Chondrocyte (in vitro differentiated cells): ENCODE measurements at regions not wholly inside any gene's neighbourhood (a gene's known extent, or its start where the extent isn't known, plus 50 kb on each side); places are given as distances from the start of the nearest gene placed in this dataset.
"Not testable (repeated sequence)": the region's sequence is repeated elsewhere in the genome, so short reads cannot be mapped to it uniquely, and the experiment has no call there.

Experiments used
- DNase-seq: peaks from one replicate; pipeline ENCODE4 v3.0.0; 2021; ENCODE audit warnings: mixed read lengths, low spot score
- H3K27ac Mint-ChIP-seq: one replicate; pipeline ENCODE4 v1.8.0; 2021; ENCODE audit warnings: mild to moderate bottlenecking, moderate library complexity, mixed read lengths; ENCODE audit not compliant: unreplicated experiment
- H3K27me3 Mint-ChIP-seq: 2 replicates; pipeline ENCODE4 v1.8.0; 2021; ENCODE audit warnings: low read depth, mixed read lengths
- H3K36me3 Mint-ChIP-seq: 2 replicates; pipeline ENCODE4 v1.8.0; 2021; ENCODE audit warnings: low read depth, mixed read lengths
- H3K4me1 Mint-ChIP-seq: 2 replicates; pipeline ENCODE4 v1.8.0; 2021; ENCODE audit warnings: low read depth, mild to moderate bottlenecking, mixed read lengths
- H3K4me3 Mint-ChIP-seq: one replicate; pipeline ENCODE4 v1.8.0; 2021; ENCODE audit warnings: mild to moderate bottlenecking, moderate library complexity, mixed read lengths; ENCODE audit not compliant: unreplicated experiment
- H3K9me3 Mint-ChIP-seq: 2 replicates; pipeline ENCODE4 v1.8.0; 2021; ENCODE audit warnings: low read depth, mixed read lengths
- CTCF ChIP-seq: fragments of 200-600 bp; sonication (generic); IDR thresholded peaks from 2 replicates; pipeline ENCODE4 v1.5.0; 2021; ENCODE audit warnings: antibody characterized with exemption, mild to moderate bottlenecking, moderate library complexity

DNA sequence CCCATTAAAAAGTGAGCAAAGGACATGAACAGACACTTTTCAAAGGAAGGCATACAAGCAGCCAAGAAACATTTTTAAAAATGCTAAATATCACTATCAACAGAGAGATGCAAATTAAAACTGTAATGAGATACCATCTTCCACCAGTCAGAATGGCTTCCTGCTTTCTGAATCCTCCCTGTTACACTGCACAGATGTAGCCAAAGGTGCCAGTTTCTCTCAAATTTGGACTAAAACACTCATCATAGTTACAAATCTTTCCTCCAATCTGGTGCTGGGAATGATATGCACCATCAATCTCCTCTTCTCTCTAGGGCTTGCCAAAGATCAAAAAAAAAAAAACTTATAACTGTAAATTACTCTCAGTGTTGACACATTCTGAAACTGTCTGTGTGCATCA, 311.8 kb upstream of the CLEC14A start:
- Mint-ChIP-seq H3K4me1 (no peaks in the 10 kb centered on the region), H3K36me3 (no peaks in the 10 kb centered on the region), H3K9me3 (peaks cover 12% of the 10 kb centered on the region), H3K4me3 (no peak overlapping the region), H3K27me3 (no peaks in the 10 kb centered on the region), H3K27ac (no peak overlapping the region)
- DNase-seq = no peak
- no peak for TF ChIP-seq CTCF

GRCh38 chr14:38561657-38562056, 305.8 kb upstream of the CLEC14A start:
- peaks cover 18% of the 10 kb centered on the region for H3K9me3 Mint-ChIP-seq
- no peaks in the 10 kb centered on the region for H3K36me3 Mint-ChIP-seq
- DNase-seq = no peak
- no peak for TF ChIP-seq CTCF
- no peak overlapping the region for H3K4me3 Mint-ChIP-seq
- H3K4me1 Mint-ChIP-seq = no peaks in the 10 kb centered on the region
- no peak overlapping the region for H3K27ac Mint-ChIP-seq
- H3K27me3 Mint-ChIP-seq = no peaks in the 10 kb centered on the region

DNA sequence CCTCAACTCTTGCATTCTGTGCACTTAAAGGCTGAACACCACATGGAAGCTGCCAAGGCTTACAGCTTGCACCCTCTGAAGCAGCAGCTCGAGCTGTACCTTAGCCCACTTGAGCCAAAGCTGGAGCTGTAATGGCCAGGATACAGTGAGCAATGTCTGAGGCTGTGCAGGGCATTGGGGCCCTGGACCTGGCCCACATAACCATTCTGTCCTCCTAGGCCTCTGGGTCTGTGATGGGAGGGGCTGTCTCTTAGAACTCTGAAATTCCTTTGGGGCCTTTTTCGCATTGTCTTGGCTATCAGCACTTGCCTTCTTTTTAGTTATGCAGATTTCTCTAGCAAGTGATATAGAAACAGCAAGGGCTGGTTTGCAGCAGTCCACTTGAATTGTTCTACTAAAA, 303.8 kb upstream of the CLEC14A start:
- H3K27me3 Mint-ChIP-seq = no peaks in the 10 kb centered on the region
- TF ChIP-seq CTCF = no peak
- H3K4me1 Mint-ChIP-seq = no peaks in the 10 kb centered on the region
- H3K27ac Mint-ChIP-seq = no peak overlapping the region
- peaks cover 18% of the 10 kb centered on the region for H3K9me3 Mint-ChIP-seq
- no peak overlapping the region for H3K4me3 Mint-ChIP-seq
- H3K36me3 Mint-ChIP-seq = no peaks in the 10 kb centered on the region
- no peak for DNase-seq

DNA sequence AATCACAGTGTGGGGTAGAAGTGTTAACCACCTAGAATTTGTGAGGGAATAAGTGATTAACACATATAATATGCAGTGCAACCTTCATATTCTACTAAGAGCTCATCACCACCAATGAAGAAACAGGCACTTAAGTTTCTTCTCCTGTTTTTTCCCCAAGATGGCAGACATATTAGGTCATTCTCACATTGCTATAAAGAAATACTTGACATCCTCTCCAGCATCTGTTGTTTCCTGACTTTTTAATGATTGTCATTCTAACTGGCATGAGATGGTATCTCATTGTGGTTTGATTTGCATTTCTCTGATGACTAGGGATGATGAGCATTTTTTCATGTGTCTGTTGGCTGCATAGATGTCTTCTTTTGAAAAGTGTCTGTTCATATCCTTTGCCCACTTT, 301.5 kb upstream of the CLEC14A start:
- H3K36me3 Mint-ChIP-seq, H3K4me1 Mint-ChIP-seq, H3K4me3 Mint-ChIP-seq, H3K27me3 Mint-ChIP-seq, DNase-seq, H3K27ac Mint-ChIP-seq: not testable (repeated sequence)
- H3K9me3 Mint-ChIP-seq = peaks cover 13% of the 10 kb centered on the region

- peaks cover 13% of the 10 kb centered on the region for H3K9me3 Mint-ChIP-seq
- H3K4me3 Mint-ChIP-seq = no peak overlapping the region
- peaks cover 4% of the 10 kb centered on the region for H3K27me3 Mint-ChIP-seq
- no peaks in the 10 kb centered on the region for H3K4me1 Mint-ChIP-seq
- no peak for TF ChIP-seq CTCF
- H3K36me3 Mint-ChIP-seq = no peaks in the 10 kb centered on the region
- H3K27ac Mint-ChIP-seq = no peak overlapping the region
- no peak for DNase-seq
Observed at GRCh38 chr14:38556252-38556651, 300.4 kb upstream of the CLEC14A start.

GRCh38 chr14:38554026-38554425, 298.1 kb upstream of the CLEC14A start:
- no peak for TF ChIP-seq CTCF
- no peaks in the 10 kb centered on the region for H3K36me3 Mint-ChIP-seq
- H3K27me3 Mint-ChIP-seq = peaks cover 4% of the 10 kb centered on the region
- no peak for DNase-seq
- H3K27ac Mint-ChIP-seq = no peak overlapping the region
- H3K4me1 Mint-ChIP-seq = no peaks in the 10 kb centered on the region
- peaks cover 7% of the 10 kb centered on the region for H3K9me3 Mint-ChIP-seq
- H3K4me3 Mint-ChIP-seq = no peak overlapping the region
